HG03342 (cell line): ENCODE measurements at regions not wholly inside any gene's neighbourhood (a gene's known extent, or its start where the extent isn't known, plus 50 kb on each side); places are given as distances from the start of the nearest gene placed in this dataset.
"Not testable (repeated sequence)": the region's sequence is repeated elsewhere in the genome, so short reads cannot be mapped to it uniquely, and the experiment has no call there.

Source experiments
- ATAC-seq: cut with Tn5 transposase; IDR thresholded peaks from one replicate; pipeline ENCODE4 v1.9.1; 2021; ENCODE audit warnings: mild to moderate bottlenecking, moderate library complexity; ENCODE audit not compliant: unreplicated experiment

- no peak for ATAC-seq
These were observed 593.2 kb upstream of the CCDC179 start for GRCh38 chr11:23453522-23453921.

- no peak for ATAC-seq
These were observed 595.1 kb upstream of the CCDC179 start for GRCh38 chr11:23455321-23455891.

GRCh38 chr11:23457641-23458040 lies 597.4 kb upstream of the CCDC179 start:
- ATAC-seq = no peak

GRCh38 chr11:23471878-23472277 lies 611.6 kb upstream of the CCDC179 start:
- no peak for ATAC-seq

GRCh38 chr11:23473782-23474181 lies 613.5 kb upstream of the CCDC179 start:
- no peak for ATAC-seq

GRCh38 chr11:23480736-23481135 lies 620.5 kb upstream of the CCDC179 start:
- ATAC-seq = no peak

- ATAC-seq = not testable (repeated sequence)
These were observed 623.9 kb upstream of the CCDC179 start for GRCh38 chr11:23484146-23484545.

- not testable (repeated sequence) for ATAC-seq
These were observed 624.3 kb upstream of the CCDC179 start for GRCh38 chr11:23484618-23485017.

- no peak for ATAC-seq
These were observed 630.4 kb upstream of the CCDC179 start for GRCh38 chr11:23490557-23491235.

GRCh38 chr11:23494981-23495380 lies 634.7 kb upstream of the CCDC179 start:
- no peak for ATAC-seq

GRCh38 chr11:23496340-23496739 lies 636.1 kb upstream of the CCDC179 start:
- no peak for ATAC-seq

GRCh38 chr11:23497040-23497439 lies 636.8 kb upstream of the CCDC179 start:
- no peak for ATAC-seq

GRCh38 chr11:23502389-23502788 lies 642.1 kb upstream of the CCDC179 start:
- ATAC-seq = no peak

- no peak for ATAC-seq
These were observed 642.6 kb upstream of the CCDC179 start for GRCh38 chr11:23502826-23503225.

- ATAC-seq = peak; percentile 44
These were observed 648.7 kb upstream of the CCDC179 start for GRCh38 chr11:23509023-23509422.

- no peak for ATAC-seq
These were observed 649.5 kb upstream of the CCDC179 start for GRCh38 chr11:23509821-23510220.

GRCh38 chr11:23519194-23519593 lies 658.9 kb upstream of the CCDC179 start:
- ATAC-seq = no peak

- ATAC-seq = no peak
These were observed 660.1 kb upstream of the CCDC179 start for GRCh38 chr11:23520226-23520960.

- ATAC-seq = no peak
These were observed 676.6 kb upstream of the CCDC179 start for GRCh38 chr11:23536907-23537306.

- no peak for ATAC-seq
These were observed 679.3 kb upstream of the CCDC179 start for GRCh38 chr11:23539556-23539955.

GRCh38 chr11:23540101-23540561 lies 679.9 kb upstream of the CCDC179 start:
- peak; percentile 95 for ATAC-seq

GRCh38 chr11:23542189-23542588 lies 681.9 kb upstream of the CCDC179 start:
- ATAC-seq = no peak
